Thymus (tissue), 11 donors: ENCODE measurements at regions not wholly inside any gene's neighbourhood (a gene's known extent, or its start where the extent isn't known, plus 50 kb on each side); places are given as distances from the start of the nearest gene placed in this dataset.

ENCODE experiments used
- DNase-seq, 9 donors: peaks; one replicate each; pipeline ENCODE4 v3.0.0-alpha.2; 2013; ENCODE audit warnings: low spot score in 9 of 9, low read depth in 6 of 9, missing footprints in 1 of 9
- H3K27ac ChIP-seq, 2 donors: one replicate each; pipeline ENCODE4 v1.5.1; 2013; ENCODE audit warnings: control low read depth in 1 of 2, low read depth in 1 of 2, low read length in 1 of 2, mild to moderate bottlenecking in 1 of 2, moderate library complexity in 1 of 2
- H3K27me3 ChIP-seq, 2 donors: one replicate each; pipeline ENCODE4 v1.5.1; 2013; ENCODE audit warnings: low read length in 1 of 2; ENCODE audit not compliant: control insufficient read depth in 2 of 2, insufficient read depth in 1 of 2
- H3K36me3 ChIP-seq, 2 donors: one replicate each; pipeline ENCODE4 v1.5.1; 2013; ENCODE audit warnings: low read length in 1 of 2, mild to moderate bottlenecking in 1 of 2, moderate library complexity in 1 of 2; ENCODE audit not compliant: control insufficient read depth in 2 of 2, insufficient read depth in 2 of 2
- H3K4me1 ChIP-seq, 2 donors: one replicate each; pipeline ENCODE4 v1.5.1; 2013; ENCODE audit warnings: low read length in 2 of 2; ENCODE audit not compliant: control insufficient read depth in 2 of 2, insufficient read depth in 2 of 2
- H3K4me3 ChIP-seq, 2 donors: one replicate each; pipeline ENCODE4 v1.5.1; 2013; ENCODE audit warnings: low read length in 2 of 2, control low read depth in 1 of 2, mild to moderate bottlenecking in 1 of 2
- H3K9me3 ChIP-seq, 2 donors: one replicate each; pipeline ENCODE4 v1.5.1; 2013; ENCODE audit warnings: low read length in 1 of 2, mild to moderate bottlenecking in 1 of 2; ENCODE audit not compliant: control insufficient read depth in 2 of 2, insufficient read depth in 1 of 2
- WGBS: extraction: QIAGEN DNeasy Blood & Tissue Kit; methylation state at CpG from one replicate; pipeline ENCODE4 v1.1.7; 2013; 5-methylcytosine and 5-hydroxymethylcytosine counted together
- donor health status: healthy.

- H3K27ac ChIP-seq = peak overlapping the region in 1 of 2 donors; percentile 51
- DNase-seq = no peak
- no peaks in the 10 kb centered on the region for H3K27me3 ChIP-seq
- H3K36me3 ChIP-seq = no peaks in the 10 kb centered on the region
- no peaks in the 10 kb centered on the region for H3K9me3 ChIP-seq
- 94% methylated on average over 6 of the region's 6 CpGs for WGBS
- H3K4me1 ChIP-seq = peaks cover 0 to 16% of the 10 kb centered on the region in 2 donors
- H3K4me3 ChIP-seq = no peak overlapping the region
Measured at GRCh38 chr10:78763234-78763633, 305.5 kb upstream of the ZMIZ1 start.

GRCh38 chr10:78763651-78764395, 304.9 kb upstream of the ZMIZ1 start:
- H3K4me3 ChIP-seq = no peak overlapping the region
- H3K36me3 ChIP-seq = no peaks in the 10 kb centered on the region
- no peaks in the 10 kb centered on the region for H3K9me3 ChIP-seq
- 93% methylated on average over 10 of the region's 10 CpGs for WGBS
- peaks cover 0 to 16% of the 10 kb centered on the region in 2 donors for H3K4me1 ChIP-seq
- no peaks in the 10 kb centered on the region for H3K27me3 ChIP-seq
- peak overlapping the region; percentile 25 to 57 for H3K27ac ChIP-seq
- no peak for DNase-seq

- H3K4me3 ChIP-seq = no peak overlapping the region
- H3K9me3 ChIP-seq = no peaks in the 10 kb centered on the region
- no peaks in the 10 kb centered on the region for H3K27me3 ChIP-seq
- DNase-seq = no peak
- peaks cover 0 to 16% of the 10 kb centered on the region in 2 donors for H3K4me1 ChIP-seq
- H3K36me3 ChIP-seq = no peaks in the 10 kb centered on the region
- no peak overlapping the region for H3K27ac ChIP-seq
- 68% methylated on average over 5 of the region's 5 CpGs for WGBS
Measured at GRCh38 chr10:78764436-78764835, 304.3 kb upstream of the ZMIZ1 start.

- Histone ChIP-seq H3K36me3 (no peaks in the 10 kb centered on the region), H3K9me3 (no peaks in the 10 kb centered on the region), H3K4me3 (no peak overlapping the region), H3K27me3 (no peaks in the 10 kb centered on the region), H3K4me1 (peaks cover 0 to 16% of the 10 kb centered on the region in 2 donors), H3K27ac (no peak overlapping the region)
- WGBS = 97% methylated on average over 4 of the region's 4 CpGs
- DNase-seq = no peak
Measured at GRCh38 chr10:78764846-78765430, 303.8 kb upstream of the ZMIZ1 start.

- no peaks in the 10 kb centered on the region for H3K9me3 ChIP-seq
- H3K4me3 ChIP-seq = no peak overlapping the region
- DNase-seq = no peak
- H3K27me3 ChIP-seq = no peaks in the 10 kb centered on the region
- H3K36me3 ChIP-seq = no peaks in the 10 kb centered on the region
- 96% methylated on average over 16 of the region's 16 CpGs for WGBS
- H3K27ac ChIP-seq = no peak overlapping the region
- peaks cover 0 to 11% of the 10 kb centered on the region in 2 donors for H3K4me1 ChIP-seq
Measured at GRCh38 chr10:78765726-78766335, 302.9 kb upstream of the ZMIZ1 start.

- no peak for DNase-seq
- Histone ChIP-seq H3K27ac (no peak overlapping the region), H3K27me3 (no peaks in the 10 kb centered on the region), H3K4me3 (no peak overlapping the region), H3K4me1 (peaks cover 0 to 11% of the 10 kb centered on the region in 2 donors), H3K36me3 (no peaks in the 10 kb centered on the region), H3K9me3 (no peaks in the 10 kb centered on the region)
- 98% methylated on average over 4 of the region's 4 CpGs for WGBS
Measured at GRCh38 chr10:78766603-78767002, 302.2 kb upstream of the ZMIZ1 start.

- Histone ChIP-seq H3K4me1 (peaks cover 0 to 11% of the 10 kb centered on the region in 2 donors), H3K27me3 (no peaks in the 10 kb centered on the region), H3K9me3 (no peaks in the 10 kb centered on the region), H3K4me3 (no peak overlapping the region), H3K27ac (no peak overlapping the region), H3K36me3 (no peaks in the 10 kb centered on the region)
- 96% methylated on average over 14 of the region's 14 CpGs for WGBS
- DNase-seq = no peak
Measured at GRCh38 chr10:78768041-78768835, 300.5 kb upstream of the ZMIZ1 start.

GRCh38 chr10:78768876-78769275, 299.9 kb upstream of the ZMIZ1 start:
- 42% methylated on average over 5 of the region's 5 CpGs for WGBS
- H3K27ac ChIP-seq = no peak overlapping the region
- no peaks in the 10 kb centered on the region for H3K36me3 ChIP-seq
- H3K9me3 ChIP-seq = no peaks in the 10 kb centered on the region
- no peak overlapping the region for H3K4me3 ChIP-seq
- no peaks in the 10 kb centered on the region for H3K27me3 ChIP-seq
- peaks cover 0 to 10% of the 10 kb centered on the region in 2 donors for H3K4me1 ChIP-seq
- no peak for DNase-seq

- Histone ChIP-seq H3K27ac (no peak overlapping the region), H3K4me3 (no peak overlapping the region), H3K27me3 (no peaks in the 10 kb centered on the region), H3K9me3 (no peaks in the 10 kb centered on the region), H3K36me3 (no peaks in the 10 kb centered on the region), H3K4me1 (peaks cover 0 to 4% of the 10 kb centered on the region in 2 donors)
- no peak for DNase-seq
- 95% methylated on average over 5 of the region's 5 CpGs for WGBS
Measured at GRCh38 chr10:78769526-78769925, 299.2 kb upstream of the ZMIZ1 start.
